IMR-90 (cell line): ENCODE measurements at regions not wholly inside any gene's neighbourhood (a gene's known extent, or its start where the extent isn't known, plus 50 kb on each side); places are given as distances from the start of the nearest gene placed in this dataset.

Experiments used
- ATAC-seq: fragments of 200-7000 bp; cut with Tn5 transposase; 2 replicates; pipeline ENCODE4 v1.9.1; 2020; ENCODE audit warnings: low read depth, mild to moderate bottlenecking, moderate library complexity
- BruUV-seq: library from RNA; stranded (reverse); fragments of 400-500 nt; replicated peaks from 2 replicates; lab custom pipeline; 2021; lab: Mats Ljungman, UMichigan
- CTCF ChIA-PET: fragments of 300-600 bp; formaldehyde crosslinking; extraction: SDS; loops from one replicate; lab custom pipeline; 2021; ENCODE audit warnings: antibody characterized with exemption; lab: Yijun Ruan, JAX
- POLR2A ChIA-PET: fragments of 300-600 bp; sonication (Branson Sonifier 250); formaldehyde crosslinking; loops from one replicate; lab custom pipeline; 2022; ENCODE audit warnings: antibody characterized with exemption; ENCODE audit not compliant: unreplicated experiment; lab: Charles Lee
- DNase-seq: peaks from one replicate; pipeline ENCODE4 v3.0.0; 2013
- H2AFZ ChIP-seq: replicated peaks from 2 replicates; pipeline ENCODE3; 2013; ENCODE audit warnings: low read length, mild to moderate bottlenecking; ENCODE audit not compliant: poor library complexity
- H2AK5ac ChIP-seq: 2 replicates; pipeline ENCODE4 v1.6.1; 2013; ENCODE audit warnings: low read depth, low read length, inconsistent platforms
- H2AK9ac ChIP-seq: replicated peaks from 2 replicates; pipeline ENCODE3; 2013; ENCODE audit warnings: mild to moderate bottlenecking, low read depth, low read length, moderate library complexity; ENCODE audit not compliant: poor library complexity
- H2BK120ac ChIP-seq: 2 replicates; pipeline ENCODE4 v1.6.1; 2013; ENCODE audit warnings: low read depth, low read length, inconsistent platforms
- H2BK15ac ChIP-seq: 3 replicates; pipeline ENCODE4 v1.6.1; 2013; ENCODE audit warnings: low read depth, low read length, inconsistent platforms
- H2BK20ac ChIP-seq: 2 replicates; pipeline ENCODE4 v1.6.1; 2013; ENCODE audit warnings: low read depth, mild to moderate bottlenecking, inconsistent platforms, low read length, moderate library complexity
- H2BK5ac ChIP-seq: 2 replicates; pipeline ENCODE4 v1.6.1; 2013; ENCODE audit warnings: mild to moderate bottlenecking, low read depth, low read length, inconsistent platforms; ENCODE audit not compliant: poor library complexity, severe bottlenecking
- H3K14ac ChIP-seq: replicated peaks from 2 replicates; pipeline ENCODE4 v1.6.1; 2013; ENCODE audit warnings: low read depth, low read length, inconsistent platforms
- H3K18ac ChIP-seq: 2 replicates; pipeline ENCODE4 v1.6.1; 2013; ENCODE audit warnings: low read depth, low read length, control low read depth
- H3K23ac ChIP-seq: 2 replicates; pipeline ENCODE4 v1.6.1; 2013; ENCODE audit warnings: low read depth, low read length, inconsistent platforms
- H3K27ac ChIP-seq: 2 replicates; pipeline ENCODE4 v1.5.1; 2013; ENCODE audit warnings: mild to moderate bottlenecking, control low read depth, low read length; ENCODE audit not compliant: insufficient read depth
- H3K27me3 ChIP-seq: 2 replicates; pipeline ENCODE4 v1.6.1; 2013; ENCODE audit warnings: low read length; ENCODE audit not compliant: control insufficient read depth, insufficient read depth
- H3K36me3 ChIP-seq: 2 replicates; pipeline ENCODE4 v1.6.1; 2013; ENCODE audit warnings: low read length, mixed read lengths; ENCODE audit not compliant: control insufficient read depth, insufficient read depth
- H3K4ac ChIP-seq: 2 replicates; pipeline ENCODE4 v1.6.1; 2013; ENCODE audit warnings: low read depth, low read length, inconsistent platforms
- H3K4me1 ChIP-seq: 2 replicates; pipeline ENCODE4 v1.6.1; 2013; ENCODE audit warnings: low read length, mixed read lengths; ENCODE audit not compliant: control insufficient read depth, insufficient read depth
- H3K4me2 ChIP-seq: 2 replicates; pipeline ENCODE4 v1.6.1; 2013; ENCODE audit warnings: low read depth, mild to moderate bottlenecking, control low read depth, low read length, moderate library complexity
- H3K4me3 ChIP-seq: 2 replicates; pipeline ENCODE4 v1.5.1; 2013; ENCODE audit warnings: low read depth, mild to moderate bottlenecking, control low read depth, low read length, moderate library complexity; ENCODE audit not compliant: insufficient read depth
- H3K56ac ChIP-seq: 2 replicates; pipeline ENCODE4 v1.6.1; 2013; ENCODE audit warnings: low read length, inconsistent platforms; ENCODE audit not compliant: insufficient read depth; ENCODE audit errors: extremely low read depth
- H3K79me1 ChIP-seq, 2 experiments: 2 replicates each; pipeline ENCODE4 v1.6.1; 2013; ENCODE audit warnings: low read length in 2 of 2, inconsistent platforms in 1 of 2, low read depth in 1 of 2
- H3K9ac ChIP-seq: 2 replicates; pipeline ENCODE4 v1.6.1; 2013; ENCODE audit warnings: low read depth, low read length, control low read depth
- H3K9me1 ChIP-seq: 2 replicates; pipeline ENCODE4 v1.6.1; 2013; ENCODE audit warnings: low read length, inconsistent platforms; ENCODE audit not compliant: insufficient read depth
- H3K9me3 ChIP-seq: 2 replicates; pipeline ENCODE4 v1.6.1; 2013; ENCODE audit warnings: low read length; ENCODE audit not compliant: control insufficient read depth, insufficient read depth
- H4K20me1 ChIP-seq: 2 replicates; pipeline ENCODE4 v1.6.1; 2013; ENCODE audit warnings: low read length, inconsistent platforms; ENCODE audit not compliant: insufficient read depth
- H4K5ac ChIP-seq: 2 replicates; pipeline ENCODE4 v1.6.1; 2013; ENCODE audit warnings: mild to moderate bottlenecking, low read depth, low read length, control low read depth
- H4K8ac ChIP-seq, 2 experiments: 2 replicates each; pipeline ENCODE4 v1.6.1; 2013; ENCODE audit warnings: low read depth in 2 of 2, low read length in 2 of 2, control low read depth in 1 of 2, inconsistent platforms in 1 of 2
- H4K91ac ChIP-seq: 2 replicates; pipeline ENCODE4 v1.6.1; 2013; ENCODE audit warnings: low read depth, low read length, inconsistent platforms; ENCODE audit not compliant: insufficient read depth
- BHLHE40 ChIP-seq: fragments of 150-350 bp; IDR thresholded peaks from 2 replicates; pipeline ENCODE4 v1.6.1; 2016; ENCODE audit warnings: mild to moderate bottlenecking, low read depth, low read length
- CHD1 ChIP-seq: IDR thresholded peaks from 2 replicates; pipeline ENCODE4 v1.6.1; 2012; ENCODE audit warnings: low read depth, low read length, improper control_type of control experiment
- ELK1 ChIP-seq: fragments of 150-350 bp; IDR thresholded peaks from 2 replicates; pipeline ENCODE4 v1.6.1; 2016; ENCODE audit warnings: low read depth, mild to moderate bottlenecking, low read length, moderate library complexity, borderline replicate concordance
- FOS ChIP-seq: fragments of 150-350 bp; IDR thresholded peaks from 2 replicates; pipeline ENCODE4 v1.6.1; 2016; ENCODE audit warnings: low read depth, low read length
- MAFK ChIP-seq: IDR thresholded peaks from 2 replicates; pipeline ENCODE4 v1.6.1; 2012; ENCODE audit warnings: low read depth, low read length, improper control_type of control experiment
- POLR2A ChIP-seq: IDR thresholded peaks from 2 replicates; pipeline ENCODE4 v1.6.1; 2012; ENCODE audit warnings: mild to moderate bottlenecking, low read depth, low read length
- WGBS, 2 experiments: methylation state at CpG; one replicate each; pipeline versions ENCODE4 v1.1.5 to v1.1.7; 2013; ENCODE audit warnings: missing lambda C conversion rate in 2 of 2; ENCODE audit not compliant: insufficient read length in 1 of 2; ENCODE audit errors: extremely low coverage in 2 of 2; 5-methylcytosine and 5-hydroxymethylcytosine counted together
- dilution Hi-C: fragments of 300-500 bp; cut with HindIII; formaldehyde crosslinking; loops from one replicate; pipeline ENCODE4 v1.14.3; 2018; ENCODE audit warnings: low sequenced_read_pairs; ENCODE audit not compliant: unreplicated experiment
- in situ Hi-C: fragments of 300-500 bp; cut with MboI; formaldehyde crosslinking; loops from 3 replicates; pipeline ENCODE4 v1.14.3; 2019; ENCODE audit warnings: low sequenced_read_pairs, inconsistent platforms, mixed read lengths
- intact Hi-C: fragments of 100-400 bp; cut with micrococcal nuclease; formaldehyde crosslinking; loops from 2 replicates; pipeline ENCODE4 v1.10.0; 2022
- TF ChIP-seq, protein P1 (sequence below): conservative IDR thresholded peaks from 2 replicates; pipeline ENCODE4 v1.5.1; 2012; ENCODE audit warnings: mild to moderate bottlenecking, low read depth, low read length, improper control_type of control experiment

DNA sequence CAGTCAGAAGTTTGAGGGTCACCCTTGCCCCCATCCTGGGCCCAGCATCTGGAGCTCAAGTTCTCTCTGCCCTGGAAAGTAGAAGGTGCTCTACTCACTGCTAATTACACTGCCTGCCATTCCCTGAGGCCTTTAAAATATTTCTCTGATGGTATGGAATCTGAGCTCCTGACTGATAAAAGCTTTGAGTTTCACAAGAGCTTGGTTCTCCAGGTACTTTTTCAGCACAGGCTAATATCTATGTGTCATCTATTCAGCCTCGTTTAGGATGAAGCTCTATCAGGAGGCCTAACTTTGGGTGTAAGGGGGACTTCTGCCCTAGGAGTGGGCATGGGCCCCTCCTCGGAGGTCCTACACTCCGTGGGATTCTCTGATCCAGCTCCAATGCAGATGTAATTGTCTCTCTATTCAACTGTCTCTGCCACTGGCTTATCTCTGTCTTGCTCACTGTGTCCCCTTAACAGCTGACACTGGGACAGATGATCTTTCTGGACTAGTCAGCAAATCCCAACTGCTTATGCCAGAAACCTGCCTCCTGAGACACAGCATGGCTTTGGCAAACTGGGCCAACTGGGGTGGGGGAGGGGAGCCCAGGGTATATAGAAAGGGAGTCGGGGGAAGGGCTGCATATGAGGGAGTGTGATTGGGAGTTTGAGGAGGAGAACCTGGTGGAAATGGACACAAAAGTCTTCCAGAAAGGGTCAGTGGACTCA is 104.2 kb upstream of the GADD45A start:
- dilution Hi-C loops: no loop called here
- H4K8ac ChIP-seq: no peak overlapping the region
- H3K9ac ChIP-seq: no peak overlapping the region
- H2AK5ac ChIP-seq: no peak overlapping the region
- ATAC-seq (no peak), DNase-seq (no peak)
- H4K91ac ChIP-seq: no peak overlapping the region
- H2BK5ac ChIP-seq: no peak overlapping the region
- no peak overlapping the region for H3K23ac ChIP-seq
- no peak overlapping the region for H2BK20ac ChIP-seq
- no peaks in the 10 kb centered on the region for H3K79me1 ChIP-seq
- no peak overlapping the region for H3K18ac ChIP-seq
- H2BK15ac ChIP-seq: no peak overlapping the region
- TF ChIP-seq MAFK (peak; percentile 37), BHLHE40 (no peak), ELK1 (no peak), FOS (no peak), CHD1 (no peak), POLR2A (no peak)
- TF ChIP-seq, protein P1, sequence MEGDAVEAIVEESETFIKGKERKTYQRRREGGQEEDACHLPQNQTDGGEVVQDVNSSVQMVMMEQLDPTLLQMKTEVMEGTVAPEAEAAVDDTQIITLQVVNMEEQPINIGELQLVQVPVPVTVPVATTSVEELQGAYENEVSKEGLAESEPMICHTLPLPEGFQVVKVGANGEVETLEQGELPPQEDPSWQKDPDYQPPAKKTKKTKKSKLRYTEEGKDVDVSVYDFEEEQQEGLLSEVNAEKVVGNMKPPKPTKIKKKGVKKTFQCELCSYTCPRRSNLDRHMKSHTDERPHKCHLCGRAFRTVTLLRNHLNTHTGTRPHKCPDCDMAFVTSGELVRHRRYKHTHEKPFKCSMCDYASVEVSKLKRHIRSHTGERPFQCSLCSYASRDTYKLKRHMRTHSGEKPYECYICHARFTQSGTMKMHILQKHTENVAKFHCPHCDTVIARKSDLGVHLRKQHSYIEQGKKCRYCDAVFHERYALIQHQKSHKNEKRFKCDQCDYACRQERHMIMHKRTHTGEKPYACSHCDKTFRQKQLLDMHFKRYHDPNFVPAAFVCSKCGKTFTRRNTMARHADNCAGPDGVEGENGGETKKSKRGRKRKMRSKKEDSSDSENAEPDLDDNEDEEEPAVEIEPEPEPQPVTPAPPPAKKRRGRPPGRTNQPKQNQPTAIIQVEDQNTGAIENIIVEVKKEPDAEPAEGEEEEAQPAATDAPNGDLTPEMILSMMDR: no peak
- no peaks in the 10 kb centered on the region for H3K36me3 ChIP-seq
- intact Hi-C loops: no loop called here
- H2BK120ac ChIP-seq: no peak overlapping the region
- H4K20me1 ChIP-seq: no peaks in the 10 kb centered on the region
- in situ Hi-C loops: no loop called here
- no peak overlapping the region for H3K14ac ChIP-seq
- ChIA-PET CTCF (interaction anchor here (1.7 kb wide), 1 partner anchor 19 kb away, joined by 4 read pairs; no protein-coding TSS in a partner anchor), POLR2A (no interaction called here)
- H3K4ac ChIP-seq: no peak overlapping the region
- H3K9me3 ChIP-seq: no peaks in the 10 kb centered on the region
- H2AK9ac ChIP-seq: no peak overlapping the region
- no peak overlapping the region for H3K56ac ChIP-seq
- no TSS peak for BruUV-seq
- H3K27me3 ChIP-seq: no peaks in the 10 kb centered on the region
- no peaks in the 10 kb centered on the region for H3K9me1 ChIP-seq
- H3K4me2 ChIP-seq: no peak overlapping the region
- no peak overlapping the region for H4K5ac ChIP-seq
- H2AFZ ChIP-seq: no peak overlapping the region
- H3K4me3 ChIP-seq: no peak overlapping the region
- no peak overlapping the region for H3K27ac ChIP-seq
- WGBS, 2 experiments: 80% methylated on average over 2 of the region's 4 CpGs; no CpG with 5 or more reads in 1 of the 2 experiments
- H3K4me1 ChIP-seq: peaks cover 3% of the 10 kb centered on the region; the same call in 1 of the 2 replicates
